ENCODE measurements at regions not wholly inside any gene's neighbourhood (a gene's known extent, or its start where the extent isn't known, plus 50 kb on each side); places are given as distances from the start of the nearest gene placed in this dataset.

DNA sequence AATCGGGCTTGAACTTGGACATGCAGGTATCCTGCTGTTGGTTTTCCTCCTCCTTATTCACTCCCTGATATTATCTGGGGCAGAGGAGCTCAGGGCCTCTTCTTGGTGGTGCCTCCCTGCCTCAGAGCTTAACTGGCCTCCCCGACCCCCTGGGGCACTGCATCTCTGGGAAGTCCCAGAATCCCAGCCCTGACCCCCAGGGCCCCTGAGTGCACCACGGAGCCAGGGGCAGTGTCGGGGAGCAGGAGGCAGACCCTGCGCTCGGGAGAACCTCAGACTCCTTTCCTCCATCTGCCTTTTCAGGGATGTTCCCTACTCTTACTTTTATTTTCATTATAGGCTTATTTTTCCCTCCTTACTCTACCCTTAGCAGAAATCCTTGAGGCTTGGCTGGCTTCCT, 537.0 kb downstream of the BRD1 start:
- DNase-seq (ENCODE audit: low read depth in 4 of 4, low spot score in 3 of 4): no peak

DNA sequence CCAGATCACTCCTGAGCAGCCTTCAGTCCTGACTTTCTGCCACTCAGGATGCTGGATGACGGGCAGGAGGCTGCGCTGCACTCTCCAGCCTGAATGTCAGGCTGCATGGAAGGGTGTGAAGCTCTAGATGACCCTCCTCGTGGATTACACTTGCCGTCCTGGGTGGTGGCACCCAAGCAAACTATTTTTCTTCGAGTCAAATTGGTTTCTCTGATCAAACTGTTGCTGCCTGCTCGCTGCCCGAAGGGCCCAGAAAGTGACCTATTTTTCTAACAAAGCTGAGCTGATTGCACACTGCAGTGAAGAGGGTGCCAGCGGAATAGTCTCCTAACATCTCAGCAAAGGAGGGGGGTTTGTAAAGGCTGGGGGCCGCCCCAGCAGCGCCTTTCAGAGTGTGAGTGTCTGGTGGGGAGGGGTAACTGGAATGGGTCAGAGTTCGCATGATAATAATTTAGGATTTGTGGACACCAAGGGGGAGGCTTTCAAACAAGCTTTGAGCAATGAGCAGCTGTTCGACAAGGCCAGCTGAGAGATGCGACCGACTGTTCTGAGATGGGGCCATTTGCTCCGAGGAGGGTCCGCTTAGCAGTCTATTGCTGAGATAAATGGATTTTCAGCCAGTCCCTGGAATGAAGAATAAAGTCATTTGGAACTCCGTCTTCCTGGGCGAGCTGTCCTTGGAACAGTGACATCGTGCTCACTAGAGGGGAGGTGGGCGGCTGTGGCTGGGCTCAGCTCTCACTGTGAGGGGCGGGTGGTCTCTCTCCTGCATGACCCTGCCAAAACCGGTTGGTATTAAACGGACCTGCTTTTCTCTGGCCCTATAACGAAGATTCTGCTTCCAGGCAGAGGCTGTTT, 537.6 kb downstream of the BRD1 start:
- DNase-seq (ENCODE audit: low read depth in 4 of 4, low spot score in 3 of 4): no peak

DNA sequence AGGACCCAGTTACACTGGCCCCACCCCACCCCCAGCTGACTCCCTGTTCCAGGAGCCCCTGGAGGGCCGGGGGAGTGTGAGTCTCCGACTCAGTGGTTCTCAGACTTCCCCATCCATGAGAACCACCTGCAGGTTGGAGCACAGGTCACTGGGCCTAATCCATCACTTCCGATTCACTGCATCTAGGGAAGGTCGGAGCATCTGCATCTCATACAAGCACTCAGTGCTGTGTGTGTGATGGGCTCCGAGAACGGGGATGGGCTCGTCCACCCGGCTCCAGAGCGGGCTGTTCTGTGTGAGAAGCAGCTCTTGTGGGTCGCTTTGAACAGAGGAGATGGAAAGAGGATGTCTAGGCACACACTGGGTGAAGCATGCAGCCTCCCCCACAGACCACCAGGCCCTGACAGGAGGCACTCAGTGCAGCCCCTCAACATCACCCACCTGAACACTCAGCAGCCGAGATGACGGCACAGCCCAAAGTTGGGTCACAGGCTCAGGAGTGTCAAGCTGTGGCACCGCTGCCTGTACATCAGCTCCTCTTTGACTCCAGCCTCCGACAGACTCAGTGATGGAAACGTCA, 541.4 kb downstream of the BRD1 start:
- DNase-seq (ENCODE audit: low read depth in 4 of 4, low spot score in 3 of 4): no peak

DNA sequence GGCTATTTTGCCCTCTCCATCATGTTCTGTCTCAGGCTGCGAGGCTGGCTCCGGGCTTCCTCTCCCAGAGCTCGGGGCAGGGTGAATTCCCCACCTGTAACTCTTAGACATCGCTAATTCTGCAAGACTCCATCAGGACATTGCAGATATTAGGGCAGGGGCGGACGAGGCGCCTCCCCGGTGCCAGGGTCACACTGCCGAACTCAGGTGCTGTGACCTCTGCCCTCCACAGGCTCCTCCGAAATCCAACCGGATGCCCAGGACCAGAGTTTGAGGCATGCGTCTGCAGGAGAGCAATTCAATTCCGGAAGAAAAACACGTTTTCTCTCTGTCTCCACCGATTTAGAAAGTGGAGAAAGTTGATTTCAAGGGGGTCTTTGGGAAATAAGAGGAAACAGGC, 542.7 kb downstream of the BRD1 start:
- DNase-seq (ENCODE audit: low read depth in 4 of 4, low spot score in 3 of 4): no peak

DNA sequence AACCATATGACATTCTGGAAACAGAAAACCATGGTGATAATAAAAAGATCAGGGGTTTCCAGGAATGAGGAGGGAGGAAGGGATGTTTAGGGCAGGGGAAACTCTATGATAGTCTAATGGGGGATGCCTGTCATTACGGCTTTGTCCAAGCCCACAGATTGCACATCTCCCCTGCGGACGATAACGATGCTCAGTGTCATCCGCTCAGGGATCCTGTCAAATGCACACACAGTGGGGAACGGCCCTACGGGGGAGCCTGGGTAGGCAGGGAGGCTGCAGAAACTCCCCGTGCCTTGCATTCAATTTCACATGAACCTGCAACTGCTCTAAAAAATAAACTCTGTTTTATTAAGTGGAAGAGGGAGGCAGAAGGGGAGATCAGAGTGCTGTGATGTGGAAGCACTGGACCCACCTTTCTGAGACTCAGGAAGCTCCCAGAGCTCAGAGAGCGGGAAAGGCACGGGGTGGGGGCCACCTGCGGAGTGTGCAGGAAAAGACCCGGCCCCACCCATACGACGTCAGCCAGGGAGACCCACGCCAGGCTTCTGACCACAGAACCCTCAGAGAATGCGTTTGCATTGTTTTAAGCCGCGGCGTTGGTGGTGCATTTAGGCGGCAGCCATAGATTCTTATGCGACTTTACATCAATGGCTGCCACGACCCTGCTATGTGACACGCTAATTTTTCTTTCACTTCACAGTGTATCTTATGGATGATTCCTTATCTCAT, 543.5 kb downstream of the BRD1 start:
- no peak for DNase-seq (ENCODE audit: low read depth in 4 of 4, low spot score in 3 of 4)

DNA sequence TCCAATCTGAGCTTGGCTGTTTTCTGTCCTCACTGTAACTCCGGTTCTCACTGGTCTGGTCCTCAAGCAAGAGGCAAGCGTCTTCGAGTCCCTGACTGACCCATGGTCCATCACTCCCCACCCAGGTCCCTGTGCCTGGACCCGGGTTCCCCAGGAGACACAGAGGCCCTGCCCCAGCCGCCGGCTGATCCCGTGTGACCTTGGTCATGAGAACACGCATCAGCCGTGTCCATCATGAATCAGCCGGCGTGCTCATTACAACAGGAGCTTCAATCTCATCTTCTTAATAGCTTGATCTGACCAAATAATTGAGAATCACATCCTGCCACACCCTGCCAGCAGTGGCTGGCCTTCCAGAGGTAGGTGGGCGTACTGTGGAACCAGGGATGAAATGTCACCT, 545.1 kb downstream of the BRD1 start:
- no peak for DNase-seq (ENCODE audit: low read depth in 4 of 4, low spot score in 3 of 4)

DNA sequence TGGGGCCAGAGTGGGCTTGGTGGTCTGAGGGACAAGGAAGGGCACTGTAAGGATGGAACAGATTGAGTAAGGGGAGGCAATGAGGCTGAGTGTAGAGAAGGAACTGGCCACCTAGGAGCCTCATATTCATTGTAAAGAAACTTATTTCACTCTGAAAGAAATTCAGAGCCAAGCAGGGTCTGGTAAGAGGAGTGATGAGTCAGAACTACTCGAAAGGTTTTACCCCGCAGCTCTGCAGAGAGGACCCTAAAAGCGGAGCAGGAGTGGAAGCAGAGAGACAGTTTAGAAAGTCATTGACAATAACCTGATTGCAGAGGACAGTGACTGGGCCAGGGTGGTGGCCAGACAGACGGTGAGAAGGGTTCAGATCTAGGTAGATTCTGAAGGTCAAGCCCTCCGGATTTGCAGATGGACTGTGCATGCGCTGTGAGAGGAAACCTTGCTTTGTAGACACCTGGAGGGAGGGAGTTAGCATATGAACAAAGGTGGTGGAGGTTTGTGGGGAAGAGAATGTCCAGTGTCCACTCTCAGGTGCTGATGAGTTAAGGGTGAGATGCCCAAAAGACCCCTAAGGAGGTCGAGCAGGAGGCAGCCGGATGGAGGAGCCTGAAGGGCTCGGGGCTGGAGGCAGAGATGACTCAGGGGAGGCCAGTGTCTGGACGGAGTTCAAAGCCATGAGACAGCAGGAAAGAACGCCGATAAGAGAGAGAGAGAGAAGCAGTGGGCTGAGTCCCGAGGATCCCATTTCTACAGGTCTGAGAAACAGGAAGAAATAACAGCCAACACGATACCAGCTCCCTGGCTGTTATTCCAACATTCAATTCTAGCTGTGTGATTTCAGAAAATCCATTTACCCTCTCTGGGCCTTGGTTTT, 546.0 kb downstream of the BRD1 start:
- no peak for DNase-seq (ENCODE audit: low read depth in 4 of 4, low spot score in 3 of 4)

DNA sequence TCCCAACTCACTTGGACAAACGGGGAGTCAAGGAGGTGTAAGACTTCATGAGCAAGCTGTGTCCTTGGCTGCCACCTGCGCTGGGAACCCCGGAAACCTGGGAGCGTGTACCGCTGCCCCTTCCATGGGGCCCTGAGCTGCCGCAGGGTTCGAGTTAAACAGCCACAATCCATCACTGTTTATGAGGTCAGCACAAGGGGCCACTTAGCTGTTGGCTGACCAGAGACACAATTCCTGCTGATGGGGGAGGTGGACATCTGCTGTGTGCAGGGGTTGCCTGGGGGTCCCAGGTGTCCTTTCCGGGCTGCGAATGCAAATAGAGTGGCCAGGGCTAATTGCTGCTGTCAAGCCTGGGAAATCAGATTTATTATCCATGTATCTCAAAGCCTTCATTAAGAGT, 549.3 kb downstream of the BRD1 start:
- DNase-seq (ENCODE audit: low read depth in 4 of 4, low spot score in 3 of 4): peak in 1 of 4 donors; percentile 8

DNA sequence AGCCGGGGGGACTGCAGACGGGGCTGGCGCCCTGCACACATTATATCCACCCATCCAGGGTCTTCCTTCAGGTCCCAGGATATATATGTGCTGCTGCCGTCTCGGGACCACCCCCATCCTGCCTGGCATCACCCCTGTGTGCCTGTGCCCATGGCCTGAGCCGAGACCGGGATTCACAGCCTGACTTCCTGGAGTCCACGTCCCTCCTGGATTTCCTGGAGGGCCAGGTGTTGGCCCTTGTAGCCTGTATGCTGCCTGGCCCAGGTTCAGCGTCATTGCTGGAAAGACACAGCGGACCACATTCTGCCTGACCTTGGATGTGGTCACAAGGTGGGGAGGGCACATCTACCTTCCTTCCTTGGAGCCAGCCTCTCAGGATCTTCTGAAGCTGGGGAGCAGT, 551.1 kb downstream of the BRD1 start:
- no peak for DNase-seq (ENCODE audit: low read depth in 4 of 4, low spot score in 3 of 4)

DNA sequence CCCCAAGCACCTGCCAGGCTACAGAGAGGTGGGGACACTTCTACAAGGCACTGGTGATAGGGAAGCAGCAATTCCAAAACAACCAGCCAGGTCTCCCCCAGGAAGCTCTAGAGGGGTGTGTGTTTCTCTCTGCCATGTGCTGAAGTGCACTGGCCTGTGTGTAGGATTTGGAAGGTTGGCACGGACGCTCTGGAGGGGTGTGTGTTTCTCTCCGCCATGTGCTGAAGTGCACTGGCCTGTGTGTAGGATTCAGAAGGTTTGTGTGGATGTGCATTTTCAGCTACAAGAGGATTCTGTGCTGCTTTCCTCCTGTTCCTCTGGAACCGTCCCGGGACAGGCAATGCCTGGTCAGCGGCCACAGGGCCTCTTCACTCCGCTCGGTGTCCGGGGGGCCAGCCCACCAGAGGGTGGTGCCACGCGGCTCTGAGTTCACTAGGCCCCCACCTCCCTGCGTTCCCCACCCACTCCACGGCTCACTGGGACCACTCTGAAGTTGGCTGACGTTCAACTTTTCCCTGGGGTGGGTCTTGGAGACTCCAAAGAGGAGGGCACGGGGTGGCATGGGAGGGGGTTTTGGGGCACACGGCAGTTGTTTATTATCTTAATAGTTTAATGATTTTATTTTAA, 552.8 kb downstream of the BRD1 start:
- no peak for DNase-seq (ENCODE audit: low read depth in 4 of 4, low spot score in 3 of 4)

DNA sequence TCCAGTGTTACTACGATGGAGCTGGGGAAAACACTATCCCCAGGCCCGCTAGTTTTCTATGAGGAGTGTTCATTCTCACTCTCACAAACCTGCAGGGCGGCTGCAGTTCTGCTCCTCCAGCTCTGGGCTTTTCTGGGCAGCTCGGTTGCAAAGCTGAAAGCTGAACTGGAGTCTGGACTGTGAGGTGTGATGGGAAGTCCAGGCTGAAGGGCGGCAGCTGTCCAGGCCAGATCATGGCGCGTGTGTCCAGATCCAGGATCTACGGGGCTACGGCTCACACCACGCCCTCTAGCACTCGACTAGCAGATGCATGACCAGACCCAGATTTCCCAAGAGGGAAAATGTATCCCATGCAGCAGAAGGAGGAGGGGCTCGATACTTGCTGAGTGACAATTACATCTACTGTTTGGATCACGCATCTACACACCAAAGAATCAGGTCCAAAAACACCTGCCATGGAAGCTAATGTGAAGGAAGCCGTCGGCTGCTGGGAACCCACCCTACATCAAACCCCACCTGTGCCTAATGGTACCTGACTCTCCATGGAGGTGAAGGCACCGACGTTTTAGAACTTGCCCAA, 555.0 kb downstream of the BRD1 start:
- no peak for DNase-seq (ENCODE audit: low read depth in 4 of 4, low spot score in 3 of 4)

DNA sequence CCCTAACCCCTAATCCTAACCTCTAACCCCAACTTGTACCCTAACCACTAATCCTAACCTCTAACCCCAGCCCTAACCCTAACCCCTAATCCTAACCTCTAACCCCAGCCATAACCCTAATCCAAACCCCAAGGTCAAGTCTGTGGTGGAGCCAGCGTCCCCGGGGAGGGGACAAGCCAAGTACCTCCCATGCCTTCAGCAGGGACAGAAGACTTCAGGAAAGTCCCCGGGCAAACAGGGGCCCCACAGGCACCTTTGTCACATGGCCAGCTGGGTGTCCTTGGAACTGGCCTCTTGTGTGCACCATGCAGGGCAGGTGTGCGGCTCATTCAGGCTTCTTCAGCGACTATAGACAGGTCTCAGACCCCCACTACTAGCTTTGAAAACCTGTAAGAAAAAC, 555.8 kb downstream of the BRD1 start:
- no peak for DNase-seq (ENCODE audit: low read depth in 4 of 4, low spot score in 3 of 4)

DNA sequence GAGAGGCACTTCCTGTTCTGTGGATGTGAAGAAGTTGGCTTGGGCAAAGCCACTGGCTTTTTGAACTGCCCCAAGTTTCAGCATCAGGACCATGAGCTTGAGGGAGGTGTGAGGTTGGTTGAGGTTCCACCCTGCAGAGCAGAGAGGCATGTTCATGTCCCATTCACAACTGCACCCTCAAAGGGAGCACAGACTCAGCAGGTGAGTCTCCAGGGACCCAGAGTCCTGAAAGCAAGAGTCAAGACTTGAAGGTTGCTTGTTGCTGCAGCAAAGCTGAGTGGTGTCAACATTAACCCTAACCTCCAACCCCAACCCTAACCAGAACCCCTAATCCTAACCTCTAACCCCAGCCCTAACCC, 556.3 kb downstream of the BRD1 start:
- no peak for DNase-seq (ENCODE audit: low read depth in 4 of 4, low spot score in 3 of 4)

DNA sequence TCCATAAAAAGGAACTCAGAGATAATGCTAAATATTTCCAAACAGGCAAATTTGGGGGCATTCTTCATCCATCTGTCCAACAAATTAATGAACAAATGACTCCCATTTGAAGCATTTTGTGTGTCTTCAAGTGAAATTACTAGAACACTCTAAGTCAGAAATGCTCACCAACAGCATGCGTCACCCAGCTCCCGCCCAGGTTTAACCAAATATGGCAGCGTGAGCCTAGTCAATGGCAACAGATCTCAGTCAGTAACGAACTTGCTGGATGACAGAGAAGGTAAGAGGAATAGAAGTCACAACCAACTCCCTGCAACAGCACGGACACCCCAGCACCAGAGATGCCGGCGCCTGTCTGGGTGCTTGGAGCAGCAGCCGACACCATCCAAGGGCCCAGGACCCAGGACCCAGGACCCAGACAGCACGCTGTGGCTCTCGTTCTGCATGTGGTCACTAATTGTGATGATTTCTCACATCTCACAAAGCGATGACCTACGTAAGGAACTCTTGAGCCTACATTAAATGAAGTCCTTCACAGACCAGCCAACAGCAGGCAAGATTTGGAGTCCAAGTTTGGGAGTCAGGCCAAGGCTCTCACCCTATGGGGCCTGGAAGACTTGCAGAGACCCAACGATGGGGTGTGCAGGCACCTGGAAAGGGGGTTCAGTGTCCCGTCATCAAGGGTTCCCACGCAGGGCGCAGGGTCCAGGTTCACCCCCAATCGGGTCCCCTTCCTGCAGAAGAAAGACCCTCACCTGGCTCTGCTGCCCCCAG, 556.9 kb downstream of the BRD1 start:
- DNase-seq (ENCODE audit: low read depth in 4 of 4, low spot score in 3 of 4): no peak

DNA sequence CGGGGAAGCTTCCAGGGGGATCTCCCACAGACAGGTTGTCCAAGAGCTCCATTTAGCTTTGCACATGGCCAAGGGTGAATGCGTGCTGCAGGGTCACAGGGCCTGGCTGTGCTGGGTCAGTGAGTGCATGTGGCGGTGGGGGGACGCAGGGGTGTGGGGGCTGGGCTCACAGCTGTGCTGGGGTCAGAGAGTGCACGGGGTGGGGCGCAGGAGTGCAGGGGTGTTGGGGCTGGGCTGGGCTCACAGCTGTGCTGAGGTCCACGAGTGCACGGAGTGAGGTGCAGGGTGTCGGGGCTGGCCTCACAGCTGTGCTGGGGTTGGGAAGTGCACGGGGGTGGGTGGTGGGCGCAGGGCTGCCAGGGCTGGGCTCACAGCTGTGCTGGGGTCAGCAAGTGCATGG, 557.7 kb downstream of the BRD1 start:
- no peak for DNase-seq (ENCODE audit: low read depth in 4 of 4, low spot score in 3 of 4)

DNA sequence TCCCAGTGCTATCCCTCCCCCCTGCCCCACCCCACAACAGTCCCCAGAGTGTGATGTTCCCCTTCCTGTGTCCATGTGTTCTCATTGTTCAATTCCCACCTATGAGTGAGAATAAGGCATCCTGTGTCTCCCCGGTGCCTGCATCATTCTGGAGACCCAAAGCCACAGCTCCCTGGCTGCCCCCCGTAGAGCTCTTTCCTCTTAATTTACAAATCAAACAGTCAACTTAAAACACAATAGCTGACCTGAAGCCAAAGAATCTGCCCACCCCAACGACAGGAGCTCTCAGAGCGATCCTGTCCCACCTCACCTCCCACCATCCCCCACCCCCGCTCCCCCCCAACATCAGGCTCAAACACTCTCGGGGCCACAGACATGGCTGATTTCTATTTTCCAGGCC, 558.3 kb downstream of the BRD1 start:
- no peak for DNase-seq (ENCODE audit: low read depth in 4 of 4, low spot score in 3 of 4)

DNA sequence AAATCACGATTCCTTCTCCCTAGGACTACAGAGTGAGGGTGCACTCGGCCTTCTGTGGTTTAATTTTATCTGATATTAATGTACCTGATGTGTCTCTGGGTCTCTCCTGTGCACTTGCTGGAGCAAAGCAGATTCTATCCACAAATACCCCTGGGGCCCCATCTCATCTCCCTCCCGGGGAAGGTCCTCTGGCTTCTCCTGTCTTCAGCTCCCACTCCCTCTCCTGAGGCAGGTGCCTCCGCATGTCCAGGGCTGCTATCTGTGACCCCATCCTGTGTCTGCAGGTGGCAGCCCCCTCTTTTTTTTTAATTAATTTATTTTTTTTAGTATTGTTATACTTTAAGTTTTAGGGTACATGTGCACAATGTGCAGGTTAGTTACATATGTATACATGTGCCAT, 558.7 kb downstream of the BRD1 start:
- DNase-seq (ENCODE audit: low read depth in 4 of 4, low spot score in 3 of 4): no peak

DNA sequence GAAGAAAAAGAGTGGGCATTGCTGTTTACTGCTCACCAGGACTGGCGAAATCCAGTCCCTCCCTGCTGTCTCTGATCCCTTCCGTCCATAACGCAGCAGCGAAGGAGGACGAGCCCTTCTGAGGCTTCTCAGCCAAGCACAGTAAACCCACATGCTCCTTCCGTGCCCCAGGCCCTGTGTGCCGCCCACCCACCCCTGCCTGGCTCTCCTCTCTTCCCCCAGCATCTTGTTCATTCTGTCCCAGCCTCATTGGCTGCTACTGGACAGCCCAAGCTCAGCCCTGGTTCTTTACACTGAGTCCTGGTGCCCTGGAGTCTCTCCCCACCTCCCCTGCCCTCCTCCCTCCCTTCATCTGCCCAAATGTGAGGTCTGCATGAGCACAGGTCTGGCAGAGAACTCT, 559.7 kb downstream of the BRD1 start:
- DNase-seq (ENCODE audit: low read depth in 4 of 4, low spot score in 3 of 4): no peak
